OCI-M2 (cell line): ENCODE measurements at regions not wholly inside any gene's neighbourhood (a gene's known extent, or its start where the extent isn't known, plus 50 kb on each side); places are given as distances from the start of the nearest gene placed in this dataset.
"Not testable (repeated sequence)": the region's sequence is repeated elsewhere in the genome, so short reads cannot be mapped to it uniquely, and the experiment has no call there.

Experiments used
- DNase-seq: peaks from one replicate; lab custom pipeline; 2025; ENCODE audit not compliant: unreplicated experiment; lab: John Stamatoyannopoulos, UW

DNA sequence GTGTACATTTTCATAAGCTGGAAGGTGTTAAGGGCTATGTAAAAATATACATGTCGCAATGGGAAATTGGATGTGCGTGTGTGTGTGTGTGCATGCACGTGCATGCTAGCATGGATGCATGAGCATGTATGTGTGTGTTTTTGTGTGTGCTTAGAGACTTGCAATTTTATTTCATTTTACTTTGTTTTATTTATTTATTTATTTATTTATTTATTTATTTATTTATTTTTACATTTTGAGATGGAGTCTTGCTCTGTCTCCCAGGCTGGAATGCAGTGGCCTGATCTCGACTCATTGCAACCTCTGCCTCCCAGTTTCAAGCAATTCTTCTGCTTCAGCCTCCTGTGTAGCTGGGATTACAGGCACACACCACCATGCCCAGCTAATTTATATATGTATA is 50.4 kb upstream of the CDH9 start:
- DNase-seq = not testable (repeated sequence)
